HG02885 (cell line): ENCODE measurements at regions not wholly inside any gene's neighbourhood (a gene's known extent, or its start where the extent isn't known, plus 50 kb on each side); places are given as distances from the start of the nearest gene placed in this dataset.

Experiments used
- ATAC-seq: cut with Tn5 transposase; IDR thresholded peaks from one replicate; pipeline ENCODE4 v1.9.1; 2021; ENCODE audit warnings: mild to moderate bottlenecking; ENCODE audit not compliant: unreplicated experiment, poor library complexity

DNA sequence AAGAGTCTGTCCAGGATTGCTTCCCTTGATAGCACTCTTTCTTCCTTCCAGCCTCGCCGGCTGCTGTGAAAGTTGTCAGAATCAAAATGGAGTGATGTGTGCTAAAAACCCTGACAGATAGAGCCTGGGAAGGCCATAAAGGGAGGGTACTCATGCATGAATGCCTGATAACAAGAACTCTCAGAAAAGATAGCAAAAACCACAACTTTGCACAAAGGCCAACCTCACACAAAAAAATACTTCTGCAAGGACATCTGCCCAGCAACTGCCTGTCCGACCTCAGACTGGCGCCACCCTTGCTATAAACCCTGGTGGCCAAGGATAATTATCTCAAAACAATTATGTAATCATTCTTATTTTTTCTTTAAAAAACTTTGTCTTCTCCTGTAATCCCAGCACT lies 133.2 kb upstream of the SVIL start:
- ATAC-seq, result no peak

DNA sequence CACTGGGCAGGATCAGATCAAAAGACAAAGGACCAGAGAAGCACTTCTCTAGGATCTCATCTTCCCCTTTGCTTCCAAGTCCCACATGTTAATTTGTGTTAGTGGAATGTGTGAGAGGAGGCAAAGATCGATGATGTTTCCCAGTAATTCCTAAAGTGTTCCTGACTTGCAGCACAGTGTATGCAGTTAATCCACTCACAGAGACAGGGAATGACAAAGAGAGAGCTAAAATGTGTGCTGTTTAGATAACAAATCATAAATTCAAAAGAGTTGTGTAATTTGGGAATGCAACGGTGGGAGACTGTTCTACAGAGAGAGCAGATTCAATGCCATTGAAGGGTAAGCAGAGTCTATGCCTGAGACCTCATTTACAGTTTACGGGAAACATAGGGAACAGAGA lies 132.0 kb upstream of the SVIL start:
- no peak for ATAC-seq

DNA sequence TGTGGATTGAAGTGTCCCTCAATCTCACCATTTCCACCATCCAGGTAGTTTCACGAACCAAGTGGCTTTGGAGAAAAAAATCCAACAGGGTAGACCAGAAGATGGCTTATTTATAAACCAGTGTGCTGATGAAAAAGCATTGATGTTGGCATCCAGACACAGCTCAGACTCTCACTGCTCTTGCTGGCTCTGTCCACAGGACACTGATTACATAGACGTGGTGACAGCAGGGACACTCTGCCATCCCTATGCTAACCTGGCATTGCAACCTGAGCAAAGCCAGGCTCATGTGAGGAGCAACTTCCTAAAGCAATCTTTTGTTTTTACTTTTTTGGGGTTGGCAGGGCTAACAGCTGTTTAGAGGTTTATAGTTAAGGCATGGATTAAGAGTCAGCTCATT lies 130.6 kb upstream of the SVIL start:
- no peak for ATAC-seq

GRCh38 chr10:29763396-29763795 lies 128.6 kb upstream of the SVIL start:
- ATAC-seq, result no peak

GRCh38 chr10:29761916-29762315 lies 127.1 kb upstream of the SVIL start:
- ATAC-seq, result no peak

DNA sequence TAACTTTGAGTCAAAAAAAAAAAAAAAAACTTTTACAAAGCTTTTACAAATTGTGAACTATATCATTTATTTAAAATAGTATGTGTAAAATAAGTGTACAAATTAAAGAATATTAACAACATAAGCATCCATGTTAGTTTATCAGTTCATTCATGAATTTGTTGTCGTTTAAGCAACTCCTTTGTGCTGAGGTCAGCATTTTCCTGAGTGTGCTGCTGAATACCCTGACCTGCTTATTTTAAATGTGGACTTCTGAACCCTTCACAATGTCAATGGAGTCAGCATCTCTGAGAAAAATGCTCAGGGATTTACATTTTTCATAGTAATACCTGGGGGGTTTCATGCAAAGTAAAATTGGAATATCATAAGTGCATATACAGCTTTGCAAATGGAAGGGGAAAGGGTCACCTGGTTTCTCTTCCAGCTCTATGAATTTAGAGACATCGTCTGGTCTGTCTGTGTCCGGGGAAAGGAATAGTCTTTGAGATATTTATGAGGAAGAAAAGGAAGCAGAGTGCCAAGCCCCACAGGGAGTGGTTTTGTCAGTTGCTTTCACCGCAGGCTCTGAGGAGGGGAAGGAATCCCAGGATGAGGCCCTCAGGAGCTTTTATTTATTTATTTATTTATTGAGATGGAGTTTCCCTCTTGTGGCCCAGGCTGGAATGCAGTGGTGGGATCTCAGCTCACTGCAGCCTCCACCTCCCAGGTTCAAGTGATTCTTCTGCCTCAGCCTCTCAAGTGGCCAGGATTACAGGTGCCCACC lies 125.5 kb upstream of the SVIL start:
- no peak for ATAC-seq

GRCh38 chr10:29757551-29758297 lies 123.0 kb upstream of the SVIL start:
- no peak for ATAC-seq

- ATAC-seq, result no peak
Measured at GRCh38 chr10:29756451-29756850, 121.7 kb upstream of the SVIL start.

DNA sequence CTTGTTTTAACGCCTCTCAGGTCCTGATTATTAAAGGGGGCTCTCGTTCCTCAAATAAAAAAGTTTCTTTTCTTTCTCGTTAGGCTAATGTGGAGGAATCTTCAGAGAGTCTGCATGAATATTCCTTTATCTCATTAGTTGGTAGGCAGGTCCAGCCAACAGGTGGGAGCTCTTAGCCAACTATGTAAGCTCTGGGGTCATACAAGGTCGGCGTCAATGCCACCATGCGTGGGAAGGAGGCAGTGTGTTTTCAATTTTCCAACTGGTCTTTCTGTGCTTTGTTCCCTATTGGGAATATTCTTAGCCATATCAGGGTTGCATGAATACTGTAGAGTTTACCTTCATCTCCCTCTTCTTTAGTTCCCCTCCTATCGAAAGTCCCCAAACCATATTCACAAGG lies 118.5 kb upstream of the SVIL start:
- no peak for ATAC-seq

DNA sequence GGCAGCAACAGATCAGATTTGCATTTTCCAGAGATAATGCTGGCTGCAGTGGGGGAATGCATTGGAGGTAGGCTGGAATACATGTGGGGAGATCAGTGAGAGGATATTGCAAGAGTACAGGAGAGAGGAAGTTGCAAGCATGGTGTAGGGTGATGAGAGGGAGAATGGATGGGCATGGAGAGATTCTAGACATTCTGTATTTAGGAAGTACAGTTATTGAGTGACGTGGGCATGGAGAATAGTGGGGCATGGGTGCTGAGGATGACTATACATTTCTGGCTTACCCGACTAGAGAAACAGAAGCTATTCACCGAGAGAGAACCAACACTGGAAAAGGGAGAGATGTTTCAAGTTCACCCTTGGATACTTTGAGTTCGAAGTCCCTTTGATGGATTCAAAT lies 116.9 kb upstream of the SVIL start:
- no peak for ATAC-seq

- no peak for ATAC-seq
Measured at GRCh38 chr10:29751240-29751639, 116.5 kb upstream of the SVIL start.

DNA sequence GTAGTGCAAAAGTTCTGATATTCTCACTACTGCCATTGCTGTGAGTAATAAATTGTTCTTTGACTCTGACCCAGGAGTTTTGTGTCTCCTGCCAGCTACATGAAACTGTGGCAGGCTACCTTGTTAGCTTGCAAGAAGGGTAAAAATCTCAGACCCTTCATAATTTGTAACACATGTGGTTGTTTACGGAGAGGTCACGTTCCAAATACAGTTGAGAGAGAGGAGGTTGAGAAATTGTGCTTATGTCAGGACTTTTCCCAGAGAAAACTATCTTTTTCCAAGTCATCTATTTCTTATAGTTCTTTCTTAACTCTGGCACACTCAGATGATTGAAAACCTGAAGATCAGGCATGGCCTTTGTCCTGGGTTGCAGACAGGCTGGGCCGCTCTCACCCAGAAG lies 114.4 kb upstream of the SVIL start:
- no peak for ATAC-seq

GRCh38 chr10:29748109-29748650 lies 113.4 kb upstream of the SVIL start:
- no peak for ATAC-seq

DNA sequence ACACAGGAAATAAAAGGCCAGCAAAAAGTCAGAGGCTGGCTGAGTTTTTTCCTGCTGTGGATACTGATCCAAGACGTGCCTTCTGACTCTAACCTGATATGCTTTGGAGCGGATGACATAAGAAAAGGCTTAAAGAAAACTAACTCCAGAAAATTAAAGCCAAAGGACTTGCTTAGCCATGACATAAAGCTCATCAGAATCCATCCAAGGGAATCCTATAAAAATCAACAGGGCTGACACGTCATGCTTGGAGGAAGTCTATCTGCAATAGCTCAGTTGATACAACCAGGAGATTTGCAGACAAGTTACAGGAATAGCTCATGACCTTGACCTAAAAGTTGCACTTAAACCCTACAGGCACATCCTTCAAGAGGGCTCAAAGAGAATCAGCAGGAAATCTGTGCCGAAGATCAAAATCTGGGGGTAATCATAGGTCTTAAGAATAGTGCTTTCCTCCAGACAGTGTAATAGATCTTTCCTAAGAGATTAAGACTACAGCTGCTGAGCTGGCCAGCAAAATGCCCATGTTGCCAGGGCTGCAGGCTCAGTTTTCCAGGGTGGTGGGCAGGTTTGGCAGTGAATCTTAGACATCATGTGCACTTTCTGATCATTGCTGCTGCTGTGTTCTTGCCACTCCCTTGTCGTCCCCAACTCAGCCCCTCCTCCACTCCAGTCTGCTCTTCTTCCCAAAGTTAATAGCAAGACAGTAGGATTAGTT lies 111.5 kb upstream of the SVIL start:
- ATAC-seq, result no peak

- no peak for ATAC-seq
Measured at GRCh38 chr10:29740981-29741545, 106.3 kb upstream of the SVIL start.

GRCh38 chr10:29738341-29738740 lies 103.6 kb upstream of the SVIL start:
- ATAC-seq, result no peak

- no peak for ATAC-seq
Measured at GRCh38 chr10:29737074-29737593, 102.4 kb upstream of the SVIL start.

GRCh38 chr10:29736366-29737073 lies 101.7 kb upstream of the SVIL start:
- no peak for ATAC-seq

- peak; percentile 90 for ATAC-seq
Measured at GRCh38 chr10:29735628-29736365, 101.0 kb upstream of the SVIL start.
